Skin epidermis (tissue), 12 donors: ENCODE measurements at regions not wholly inside any gene's neighbourhood (a gene's known extent, or its start where the extent isn't known, plus 50 kb on each side); places are given as distances from the start of the nearest gene placed in this dataset.
"Not testable (repeated sequence)": the region's sequence is repeated elsewhere in the genome, so short reads cannot be mapped to it uniquely, and the experiment has no call there.

Experiments used
- H3K27ac ChIP-seq, 21 experiments: fragments of 200-600 bp; sonication (generic) in 11 of 21; one replicate each; pipeline ENCODE4 v1.5.0; 2020; ENCODE audit warnings: mild to moderate bottlenecking in 3 of 21, inconsistent platforms in 2 of 21, moderate library complexity in 2 of 21
- H3K4me3 ChIP-seq, 7 experiments: fragments of 200-600 bp; sonication (generic) in 2 of 7; one replicate each; pipeline ENCODE4 v1.5.0; 2020; ENCODE audit warnings: inconsistent platforms in 2 of 7, mild to moderate bottlenecking in 2 of 7, moderate library complexity in 1 of 7

- H3K4me3 ChIP-seq = no peak overlapping the region
These were observed 95.0 kb upstream of the HAPLN1 start for GRCh38 chr5:83815661-83816060.

GRCh38 chr5:83810511-83810910, 89.9 kb upstream of the HAPLN1 start:
- no peak overlapping the region for H3K27ac ChIP-seq

More at GRCh38 chr5:83815661-83816060, 95.0 kb upstream of the HAPLN1 start:
- H3K27ac ChIP-seq = no peak overlapping the region

DNA sequence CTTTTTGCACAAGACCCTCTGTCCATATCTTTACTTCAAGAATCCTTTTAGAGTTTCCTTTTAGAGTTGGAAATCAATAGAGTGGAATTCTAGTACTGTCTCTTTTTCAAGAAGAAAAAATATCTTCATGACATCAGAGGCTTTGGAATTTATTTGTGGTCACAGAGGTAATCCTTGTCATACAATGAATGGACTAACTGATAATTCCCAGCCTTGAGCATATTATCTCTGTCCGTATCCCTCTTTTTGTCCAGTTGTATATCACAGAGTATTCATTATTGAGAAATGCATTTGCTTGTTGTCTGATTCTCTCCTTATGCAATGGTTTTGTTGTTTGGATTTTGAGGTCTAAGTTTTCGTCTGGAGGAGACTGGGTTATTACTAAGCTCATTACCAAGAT, 82.0 kb upstream of the HAPLN1 start:
- Histone ChIP-seq H3K27ac (no peak overlapping the region), H3K4me3 (no peak overlapping the region)

More at GRCh38 chr5:83810511-83810910, 89.9 kb upstream of the HAPLN1 start:
- H3K4me3 ChIP-seq = no peak overlapping the region

- Histone ChIP-seq H3K4me3 (no peak overlapping the region), H3K27ac (no peak overlapping the region)
These were observed 79.5 kb upstream of the HAPLN1 start for GRCh38 chr5:83800201-83800600.

DNA sequence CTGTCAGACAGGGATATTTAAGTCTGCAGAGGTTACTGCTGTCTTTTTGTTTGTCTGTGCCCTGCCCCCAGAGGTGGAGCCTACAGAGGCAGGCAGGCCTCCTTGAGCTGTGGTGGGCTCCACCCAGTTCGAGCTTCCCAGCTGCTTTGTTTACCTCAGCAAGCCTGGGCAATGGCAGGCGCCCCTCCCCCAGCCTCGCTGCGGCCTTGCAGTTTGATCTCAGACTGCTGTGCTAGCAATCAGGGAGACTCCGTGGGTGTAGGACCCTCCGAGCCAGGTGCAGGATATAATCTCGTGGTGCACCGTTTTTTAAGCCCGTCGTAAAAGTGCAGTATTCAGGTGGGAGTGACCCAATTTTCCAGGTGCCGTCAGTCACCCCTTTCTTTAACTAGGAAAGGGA, 78.4 kb upstream of the HAPLN1 start:
- not testable (repeated sequence) for H3K27ac ChIP-seq, H3K4me3 ChIP-seq

- Histone ChIP-seq H3K27ac (no peak overlapping the region), H3K4me3 (no peak overlapping the region)
These were observed 68.7 kb upstream of the HAPLN1 start for GRCh38 chr5:83789371-83789770.

- H3K4me3 ChIP-seq = no peak overlapping the region
These were observed 67.0 kb upstream of the HAPLN1 start for GRCh38 chr5:83787631-83788030.

DNA sequence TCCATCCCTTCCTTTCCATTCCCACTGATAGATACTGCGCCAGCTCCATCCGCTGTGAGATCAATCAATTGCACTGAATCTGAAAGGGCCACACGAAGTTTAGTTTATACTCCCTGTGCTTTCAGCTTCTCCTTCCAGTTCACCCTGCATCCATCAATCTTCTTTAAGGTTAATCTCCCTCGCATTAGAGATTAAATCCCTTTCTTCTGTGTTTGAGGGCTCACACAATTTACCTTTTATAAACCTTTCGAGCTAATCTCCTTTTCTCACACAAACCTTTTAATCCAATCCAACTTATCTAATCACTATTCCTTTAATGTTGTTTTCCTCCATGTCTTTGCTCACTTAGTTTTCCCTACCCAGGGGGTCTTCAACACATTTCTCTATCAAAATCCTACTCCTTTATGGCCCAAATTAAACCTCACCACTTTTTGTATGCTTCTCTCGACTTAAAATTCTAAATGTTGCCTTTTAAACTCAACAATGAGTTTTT, 64.6 kb upstream of the HAPLN1 start:
- Histone ChIP-seq H3K4me3 (no peak overlapping the region), H3K27ac (no peak overlapping the region)

More at GRCh38 chr5:83787631-83788030, 67.0 kb upstream of the HAPLN1 start:
- no peak overlapping the region for H3K27ac ChIP-seq

DNA sequence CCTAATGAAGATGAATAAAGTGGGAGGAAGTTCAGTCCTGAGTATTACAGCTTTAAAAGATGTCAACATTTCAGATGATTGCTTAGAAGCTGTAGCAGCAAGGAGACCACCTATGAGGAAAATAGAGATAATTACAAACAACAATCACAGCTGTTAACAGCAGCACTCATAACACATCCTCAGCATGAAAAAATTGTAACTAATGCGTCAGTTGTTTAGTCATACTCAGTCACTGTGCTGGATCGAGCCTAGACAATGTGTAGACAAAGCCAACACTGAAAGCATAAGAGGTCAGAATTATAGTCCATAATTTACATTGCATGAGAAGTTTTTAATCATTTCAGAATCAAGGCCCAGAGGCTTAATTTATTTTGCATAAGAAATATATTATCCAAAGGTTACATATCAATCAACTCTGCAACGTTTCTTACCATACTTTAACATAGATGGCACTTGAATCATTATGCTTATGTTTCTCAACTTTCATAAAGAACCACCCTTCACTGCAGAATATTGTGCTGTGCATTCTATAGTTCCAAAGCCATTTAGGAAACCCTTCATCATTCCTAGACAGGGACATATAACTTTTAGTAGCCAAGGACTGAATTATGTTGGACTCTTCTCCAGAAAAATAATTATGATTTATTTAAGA, 60.2 kb upstream of the HAPLN1 start:
- Histone ChIP-seq H3K27ac (no peak overlapping the region), H3K4me3 (no peak overlapping the region)

- H3K4me3 ChIP-seq = no peak overlapping the region
- no peak overlapping the region for H3K27ac ChIP-seq
These were observed 57.2 kb upstream of the HAPLN1 start for GRCh38 chr5:83777856-83778255.

GRCh38 chr5:83776437-83777031, 55.9 kb upstream of the HAPLN1 start:
- Histone ChIP-seq H3K27ac (no peak overlapping the region), H3K4me3 (no peak overlapping the region)
